ENCODE measurements at regions not wholly inside any gene's neighbourhood (a gene's known extent, or its start where the extent isn't known, plus 50 kb on each side); places are given as distances from the start of the nearest gene placed in this dataset.

DNA sequence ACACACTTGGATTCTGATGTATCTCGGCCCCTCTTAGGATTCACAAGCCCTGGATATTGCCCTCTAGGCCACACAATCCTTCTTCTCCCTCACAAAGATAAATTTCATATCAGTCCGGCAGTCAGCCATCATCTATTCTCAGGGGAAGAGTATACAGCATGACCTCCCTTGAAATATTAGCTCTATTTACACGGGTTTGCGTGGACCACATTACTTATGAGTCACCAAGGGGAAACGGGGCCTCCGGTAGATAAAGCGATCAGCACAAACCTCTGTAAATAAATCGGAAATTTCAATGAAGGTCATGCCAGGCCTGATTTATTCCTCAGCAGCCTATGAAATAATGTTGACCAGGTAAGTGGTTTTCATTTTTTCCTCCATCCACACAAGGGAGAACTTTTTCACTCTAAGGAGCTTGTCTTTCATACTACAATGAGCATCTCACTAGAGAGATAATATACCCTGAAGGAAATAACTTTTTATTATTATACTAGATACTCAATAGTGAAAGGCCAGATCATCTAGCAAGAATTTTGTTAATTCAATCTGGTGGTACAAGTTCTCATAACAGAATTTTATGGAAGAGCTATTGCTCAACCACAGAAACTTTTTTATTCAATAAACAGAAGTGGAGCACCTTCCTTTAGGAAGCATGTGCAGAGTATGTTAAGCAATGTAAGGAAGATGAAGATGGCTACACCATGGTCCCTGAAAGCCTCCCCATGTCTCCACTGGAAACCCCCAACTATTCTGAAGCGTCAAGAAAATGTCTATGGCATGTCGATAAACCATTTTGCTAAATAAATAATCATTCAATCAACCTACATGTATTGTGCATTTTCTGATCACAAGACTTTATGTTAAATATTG is 125.2 kb upstream of the PIK3C3 start:
- no peak for FAIRE-seq

DNA sequence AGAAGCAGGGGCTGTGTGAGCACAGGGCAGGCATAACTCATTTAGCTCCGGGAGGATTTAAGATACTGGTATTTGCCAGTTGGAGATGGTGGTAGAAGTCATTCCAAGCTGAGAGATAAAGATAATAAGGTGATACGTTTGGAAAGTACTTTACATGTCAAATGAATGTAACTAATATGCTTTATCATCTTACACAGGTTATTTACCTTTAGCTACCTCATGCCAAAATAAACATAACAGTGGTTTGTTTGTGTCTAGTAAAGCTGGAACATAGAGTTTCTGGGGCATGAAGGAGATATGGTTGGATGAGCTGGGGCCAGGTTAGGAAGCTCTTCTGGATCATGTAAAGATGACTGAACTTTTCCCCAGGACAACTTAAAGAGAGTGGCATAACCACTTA is 126.9 kb upstream of the PIK3C3 start:
- no peak for FAIRE-seq

DNA sequence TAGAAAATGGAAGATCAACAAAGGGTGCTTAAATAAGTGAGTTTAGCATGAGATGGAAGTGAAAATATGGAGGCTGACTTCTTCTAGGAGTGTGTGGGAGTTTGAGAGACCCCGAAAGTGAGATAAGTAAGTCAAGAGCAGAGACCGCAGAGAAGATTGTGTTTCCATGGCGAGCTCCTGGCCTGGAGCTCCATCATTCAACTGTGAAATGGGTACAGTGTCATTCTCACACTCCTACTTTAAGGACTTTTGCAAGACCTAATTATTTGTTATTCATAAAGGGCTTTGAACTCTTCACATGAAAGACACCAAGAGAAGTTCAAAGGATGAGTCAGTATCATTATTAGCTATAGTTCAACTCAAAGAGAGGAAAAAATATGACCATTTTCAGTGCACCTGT is 134.2 kb upstream of the PIK3C3 start:
- no peak for FAIRE-seq

DNA sequence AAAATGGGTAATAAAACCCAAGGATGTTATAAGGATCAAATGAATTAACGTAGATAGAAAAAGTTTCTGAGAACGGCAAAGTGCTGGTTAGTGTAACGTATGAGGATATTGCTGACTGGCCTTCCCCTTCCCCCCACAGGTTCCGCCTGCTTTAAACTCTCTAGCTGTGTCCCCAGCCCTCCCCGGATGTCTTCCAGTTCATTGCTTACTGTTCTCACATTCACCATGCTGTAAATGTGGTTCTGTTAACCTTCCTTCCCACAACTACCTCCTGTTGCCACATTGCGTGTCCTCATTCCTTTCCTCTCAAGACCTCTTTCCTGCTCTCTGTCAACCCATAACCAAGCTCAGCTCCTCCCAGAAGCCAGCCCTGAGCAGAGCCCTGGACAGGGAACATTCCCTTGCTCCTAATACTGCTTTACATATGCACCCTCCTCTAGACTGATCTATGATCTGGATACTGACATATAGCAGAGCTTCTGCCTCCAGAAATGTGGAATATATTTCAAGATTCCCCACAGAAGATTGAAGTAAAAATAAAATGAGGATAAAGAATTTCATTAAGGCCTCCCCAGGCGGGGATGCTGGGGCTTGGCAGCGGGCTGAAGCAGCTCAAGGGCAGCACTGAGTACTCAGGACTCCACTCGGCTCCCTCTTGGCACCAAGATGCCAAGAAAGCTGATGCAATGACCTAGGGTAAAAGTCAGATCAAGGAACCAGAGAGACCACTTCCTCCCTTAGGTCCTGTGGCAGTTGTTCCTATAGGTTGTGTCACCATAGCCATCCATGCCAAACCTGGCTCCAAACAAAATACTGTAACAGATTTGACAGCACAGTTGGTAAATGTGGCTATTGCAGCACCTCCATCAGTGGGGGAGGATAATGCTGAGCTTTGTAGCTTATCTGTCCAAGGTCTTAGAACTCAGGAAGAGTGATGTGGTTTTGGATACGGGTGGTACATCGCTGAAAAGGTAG is 136.4 kb upstream of the PIK3C3 start:
- FAIRE-seq = no peak

DNA sequence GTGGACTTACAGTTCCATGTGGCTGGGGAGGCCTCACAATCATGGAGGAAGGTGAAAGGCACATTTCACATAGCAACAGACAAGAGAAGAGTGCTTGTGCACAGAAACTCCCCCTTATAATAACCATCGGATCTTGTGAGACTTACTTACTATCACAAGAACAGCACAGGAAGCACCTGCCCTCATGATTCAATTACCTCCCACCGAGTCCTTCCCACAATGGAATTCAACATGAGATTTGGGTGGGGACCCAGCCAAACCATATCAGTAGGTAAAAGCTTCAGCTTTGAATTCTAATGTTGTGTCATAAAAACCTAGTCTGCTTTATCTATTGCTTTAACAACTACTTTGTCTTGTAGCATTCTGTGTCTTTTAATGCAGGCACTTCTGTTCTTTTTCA is 140.4 kb upstream of the PIK3C3 start:
- no peak for FAIRE-seq

DNA sequence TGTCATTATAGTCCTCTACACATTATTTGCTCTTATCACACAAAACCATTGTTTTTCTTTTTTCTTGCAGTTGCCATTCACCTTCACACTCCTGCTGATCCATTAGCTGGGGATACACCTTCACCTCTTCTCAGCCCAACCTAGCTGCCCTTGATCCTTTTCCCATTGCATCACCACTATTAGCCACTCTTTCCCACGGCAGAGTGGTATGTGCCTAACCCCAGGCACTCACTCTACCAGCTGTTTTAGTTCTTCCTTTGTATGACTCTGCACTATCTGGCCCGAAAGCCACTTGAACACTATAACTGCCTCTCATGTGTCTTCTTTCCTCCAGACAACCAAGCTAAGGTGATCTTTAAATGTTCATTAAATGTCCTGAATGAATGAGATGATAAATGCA is 145.4 kb upstream of the PIK3C3 start:
- FAIRE-seq = no peak

DNA sequence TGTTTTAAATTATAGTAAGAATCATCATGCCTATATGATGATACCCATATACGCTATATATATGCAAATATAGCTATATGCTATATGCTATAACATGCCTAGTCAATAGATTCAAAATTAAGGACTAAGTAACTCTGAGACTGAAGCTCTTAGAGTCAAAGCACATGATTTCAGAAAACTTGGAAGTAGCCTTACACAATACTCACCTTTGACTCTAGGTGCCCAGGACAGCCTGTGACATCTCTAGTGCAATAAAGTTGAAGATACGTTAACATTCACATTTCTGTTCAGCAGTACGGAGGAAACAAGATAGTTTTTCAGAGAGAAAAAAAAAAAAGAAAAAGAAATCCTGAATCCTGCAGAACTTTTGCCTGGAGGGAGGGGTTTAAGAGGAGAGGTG is 149.7 kb upstream of the PIK3C3 start:
- no peak for FAIRE-seq

DNA sequence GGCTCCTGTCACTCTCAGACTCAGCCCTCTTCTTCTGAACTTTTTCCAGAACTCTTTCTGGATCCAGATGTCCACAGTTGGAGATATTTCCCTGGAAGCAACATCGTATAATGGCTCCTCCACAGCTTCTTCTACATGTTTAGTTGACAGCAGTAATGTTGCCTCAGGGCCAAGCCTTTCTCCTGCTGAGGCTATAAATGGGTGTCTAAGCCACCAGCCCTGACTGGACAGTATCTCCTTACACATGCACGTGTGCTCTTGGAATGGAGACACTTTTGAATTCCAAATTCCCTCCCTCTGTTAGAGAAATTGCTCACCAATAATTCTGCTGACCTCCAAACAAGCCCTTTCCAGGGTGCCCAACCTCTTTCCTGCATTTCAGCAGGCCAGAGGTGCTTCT is 156.2 kb upstream of the PIK3C3 start:
- FAIRE-seq = no peak

DNA sequence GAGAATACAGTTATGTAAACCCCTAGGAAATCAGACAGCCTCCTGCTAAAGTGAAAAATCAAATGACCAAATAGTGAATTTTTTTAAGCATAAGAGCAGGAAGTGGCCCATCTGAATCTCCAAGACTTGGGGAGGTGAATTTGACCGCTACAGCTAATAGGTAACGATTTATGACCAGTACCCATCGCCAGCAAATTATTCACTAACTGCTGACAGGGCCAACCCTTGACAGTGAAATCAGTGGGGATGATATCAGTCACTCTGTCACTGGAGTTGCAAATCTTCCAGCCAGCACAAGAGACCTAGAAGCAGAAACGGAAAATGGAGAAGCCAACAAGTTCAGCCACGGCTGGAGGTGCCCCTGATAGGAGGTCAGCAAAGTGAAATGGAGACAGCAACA is 164.3 kb upstream of the PIK3C3 start:
- no peak for FAIRE-seq

DNA sequence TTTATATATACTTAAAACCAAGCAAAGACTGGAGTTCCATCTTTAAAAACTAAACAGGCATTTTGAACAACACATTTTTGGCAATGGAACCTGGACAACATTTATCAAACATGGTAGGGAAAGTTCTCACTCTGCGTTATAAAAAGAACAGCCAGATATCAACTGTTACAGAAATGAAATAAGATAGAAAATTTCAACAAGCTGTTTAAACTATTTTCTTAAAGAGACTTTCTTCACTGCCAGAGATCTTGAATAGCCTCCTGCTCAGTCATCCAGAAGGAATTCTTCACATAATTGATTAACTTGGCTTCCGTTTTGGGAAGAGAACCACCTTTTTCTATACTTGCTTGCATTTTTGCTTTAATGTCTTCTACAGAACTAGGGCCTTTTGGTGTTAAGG is 166.0 kb upstream of the PIK3C3 start:
- FAIRE-seq = no peak

DNA sequence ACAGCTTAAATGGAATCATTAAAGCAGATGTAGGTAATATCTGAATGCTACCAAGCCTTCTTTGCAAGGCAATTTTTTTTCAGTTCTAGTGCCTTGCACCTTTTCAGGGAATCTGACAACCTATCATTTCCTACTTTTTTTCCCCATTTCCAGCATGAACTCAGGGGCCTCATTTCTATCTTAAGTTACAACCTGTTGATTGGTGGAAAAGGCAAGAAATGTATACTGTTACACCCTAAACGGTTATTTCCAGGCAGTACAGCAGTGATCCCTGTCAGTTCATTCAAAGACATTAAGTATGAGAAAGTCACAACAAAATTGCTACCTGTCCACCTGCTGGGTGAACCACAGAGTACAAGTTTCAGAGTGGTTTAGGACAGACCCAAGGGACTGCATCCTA is 171.2 kb upstream of the PIK3C3 start:
- no peak for FAIRE-seq

DNA sequence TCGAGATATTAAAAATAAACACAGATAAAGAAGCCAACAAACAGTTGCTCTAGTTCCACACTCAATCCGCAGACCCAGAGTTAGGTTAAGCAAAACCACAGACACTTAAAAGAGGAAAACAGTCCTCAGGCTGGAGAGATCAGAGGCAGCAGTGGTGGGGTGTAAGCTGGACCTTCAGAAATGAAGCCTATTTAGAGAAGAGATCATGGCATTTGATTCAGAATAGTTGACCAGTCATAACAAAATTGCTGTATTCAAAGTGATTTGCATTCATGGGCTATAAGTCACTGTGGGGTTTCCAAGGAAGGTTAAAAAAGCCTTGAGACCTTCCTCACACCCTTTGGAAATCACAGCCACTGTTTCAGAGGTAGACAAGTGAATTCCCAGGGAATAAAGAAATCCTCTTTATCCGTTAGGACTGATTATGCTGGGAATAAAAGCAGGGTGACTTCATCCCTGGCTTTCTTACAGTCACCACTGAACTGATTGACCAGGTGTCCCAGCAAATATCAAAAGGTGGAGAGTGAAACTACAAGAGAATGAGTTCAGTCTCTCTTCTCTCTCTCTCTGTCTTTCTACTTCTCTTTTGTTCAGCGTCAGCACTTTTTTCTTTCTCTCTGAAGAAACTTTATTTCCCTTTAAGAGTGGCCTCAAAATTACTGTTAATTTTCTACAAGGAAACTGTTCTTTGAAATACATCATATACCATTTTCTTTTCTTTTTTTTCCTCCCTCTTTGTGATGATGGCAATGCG is 171.8 kb upstream of the PIK3C3 start:
- FAIRE-seq = no peak

DNA sequence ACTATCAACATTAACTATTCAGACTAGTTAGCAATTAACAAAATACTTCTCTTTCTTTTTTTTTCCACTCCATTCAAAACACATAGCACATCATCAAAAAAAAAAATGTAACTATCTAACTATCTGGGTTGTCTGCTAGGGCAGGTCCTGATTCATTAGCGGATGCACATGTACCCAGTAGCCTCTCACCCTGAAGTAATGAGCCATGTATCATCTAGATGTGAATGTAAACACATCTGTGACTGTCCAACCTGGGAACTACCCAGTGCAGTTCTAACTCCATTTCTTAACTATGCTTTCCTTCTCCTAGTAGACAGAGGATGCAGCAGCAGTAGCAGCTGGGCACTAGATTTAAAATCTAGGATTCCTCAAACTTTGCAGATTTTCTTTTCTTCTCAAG is 183.1 kb upstream of the PIK3C3 start:
- FAIRE-seq = no peak

DNA sequence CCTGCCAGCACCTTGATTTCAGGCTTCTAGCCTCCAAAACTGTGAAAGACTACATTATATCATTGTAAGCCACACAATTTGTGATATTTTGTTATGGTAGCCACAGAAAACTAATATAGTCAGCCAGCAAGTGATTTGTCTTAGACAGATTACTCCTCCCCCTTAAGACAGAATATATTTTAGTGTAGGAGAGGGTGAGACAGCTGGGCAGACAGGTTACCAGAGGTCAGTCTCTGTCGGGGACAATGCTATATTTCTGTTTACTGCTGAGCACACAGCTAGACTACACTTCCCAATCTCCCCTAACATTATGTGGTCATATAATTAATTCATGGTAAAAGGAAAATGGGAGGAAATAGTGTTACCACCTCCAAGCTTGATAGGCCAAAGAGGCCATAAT is 185.8 kb upstream of the PIK3C3 start:
- no peak for FAIRE-seq

DNA sequence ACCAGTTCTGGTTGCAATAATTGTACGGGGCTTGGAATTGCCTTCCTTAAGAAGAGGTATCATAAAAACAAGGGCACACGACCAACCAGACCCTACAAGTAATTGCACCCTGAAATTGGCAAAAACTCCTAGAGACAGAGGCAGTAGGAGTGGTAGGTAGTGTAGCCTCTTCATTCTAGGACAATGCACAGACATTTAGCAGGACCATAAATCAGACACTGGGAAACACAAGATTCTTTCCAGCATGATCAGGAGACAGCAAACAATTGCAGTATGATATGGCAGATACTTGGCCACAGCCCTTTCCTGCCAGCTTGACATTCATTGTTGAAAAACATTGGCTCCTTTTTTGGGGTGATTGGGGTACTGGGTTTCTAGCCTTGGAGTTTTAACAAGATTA is 186.6 kb upstream of the PIK3C3 start:
- no peak for FAIRE-seq

DNA sequence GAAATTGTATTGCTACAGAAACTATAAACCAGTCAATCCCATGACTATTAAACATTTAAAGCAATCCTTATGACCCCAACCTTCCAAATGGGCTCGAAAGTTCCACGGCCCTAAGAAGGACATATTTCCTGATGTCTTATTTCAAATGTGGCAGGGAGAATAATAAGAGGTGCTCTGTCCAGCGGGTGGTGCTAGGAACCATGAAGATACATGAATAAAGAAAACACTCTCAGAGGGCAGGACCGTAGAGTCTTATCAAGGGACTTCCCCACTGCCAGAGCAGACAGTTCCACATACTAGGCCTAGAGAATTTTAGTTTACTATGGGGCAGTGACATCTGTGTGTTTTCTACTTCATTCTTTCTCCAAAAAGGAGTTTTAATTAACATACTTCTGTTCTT is 187.1 kb upstream of the PIK3C3 start:
- no peak for FAIRE-seq

DNA sequence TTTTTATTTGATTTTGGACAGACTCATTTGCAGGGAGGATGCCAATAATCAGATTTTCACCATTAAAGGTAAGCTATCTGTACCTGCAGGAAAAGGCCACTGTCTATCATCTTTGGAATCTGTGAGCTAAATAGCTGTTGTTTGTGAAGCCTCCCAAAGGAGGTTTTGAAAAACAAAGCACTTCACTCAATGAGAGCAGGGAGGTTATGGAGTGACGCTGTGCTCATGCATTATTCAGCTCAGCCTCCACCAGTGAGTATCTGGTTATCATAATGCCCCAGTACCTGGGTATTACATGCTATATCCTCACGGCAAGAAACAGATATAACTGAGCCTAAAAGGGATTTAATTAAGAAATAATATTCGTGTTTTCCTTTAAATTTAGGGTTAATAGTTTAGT is 189.6 kb upstream of the PIK3C3 start:
- FAIRE-seq = no peak

DNA sequence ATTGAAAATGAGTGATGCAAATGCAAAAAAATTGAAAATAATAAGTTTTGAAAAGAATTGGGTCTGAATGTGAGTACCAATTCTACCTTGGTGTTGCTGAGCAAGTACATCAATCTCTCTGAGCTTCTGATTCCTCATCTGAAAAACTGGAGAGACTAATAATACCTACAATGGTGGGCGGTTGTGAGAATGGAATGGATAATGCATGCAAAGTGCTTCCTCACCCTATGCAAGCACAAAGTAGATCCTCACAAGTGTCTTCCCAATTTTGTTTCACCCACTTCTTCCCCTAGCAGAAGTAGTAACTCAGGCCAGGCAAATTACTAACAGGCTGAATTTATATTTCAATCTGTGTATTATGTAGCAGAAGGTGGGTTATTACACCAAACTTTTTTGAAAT is 191.7 kb upstream of the PIK3C3 start:
- FAIRE-seq = no peak

DNA sequence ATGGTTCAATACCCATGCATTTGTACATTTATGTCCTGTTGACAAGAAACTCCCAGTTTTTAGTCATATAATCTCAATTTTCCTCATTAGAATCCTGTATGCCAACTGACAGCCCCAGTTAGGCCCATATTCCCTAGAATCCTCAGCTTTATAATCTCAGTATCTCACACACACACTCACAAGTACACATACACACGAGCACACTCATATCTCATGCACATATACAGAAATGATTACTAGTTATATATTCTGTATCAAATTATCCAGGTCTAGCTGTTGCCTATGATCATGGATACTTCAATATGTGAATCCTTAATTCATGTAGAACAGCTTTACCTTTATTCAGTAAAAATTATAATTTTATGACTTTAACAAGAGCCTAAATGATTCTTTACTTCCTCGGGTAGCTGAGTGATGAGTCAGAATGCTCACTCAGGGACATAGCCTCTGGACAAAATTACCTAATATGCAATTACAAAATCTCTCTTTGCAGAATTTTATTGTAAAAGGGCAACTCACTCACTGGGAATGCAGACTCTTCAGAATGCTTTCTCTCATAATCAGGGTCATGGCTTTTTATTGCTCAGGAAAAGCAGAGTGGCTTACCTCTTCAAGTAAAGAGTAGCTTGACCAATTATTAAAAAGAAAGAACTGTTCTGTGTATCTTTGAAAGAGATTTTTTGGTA is 193.6 kb upstream of the PIK3C3 start:
- no peak for FAIRE-seq

DNA sequence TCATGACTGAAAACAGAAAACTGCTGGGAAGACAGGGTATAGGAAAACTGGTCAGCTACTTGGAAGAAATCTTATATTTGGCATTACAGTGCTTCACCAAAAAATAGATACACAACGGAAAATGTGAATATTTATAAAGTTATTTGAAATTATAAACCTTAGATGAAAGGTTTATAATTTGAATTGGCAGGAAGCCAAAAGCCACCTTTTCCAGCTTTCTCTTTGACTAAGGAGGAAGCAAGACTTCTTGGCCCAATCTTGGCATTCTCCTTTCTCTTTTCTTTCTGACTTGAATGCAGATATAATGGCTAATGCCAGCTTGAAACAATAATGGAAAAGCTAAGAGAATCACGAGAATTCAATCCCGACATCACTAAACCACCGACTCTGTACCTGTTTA is 196.5 kb upstream of the PIK3C3 start:
- FAIRE-seq = no peak

DNA sequence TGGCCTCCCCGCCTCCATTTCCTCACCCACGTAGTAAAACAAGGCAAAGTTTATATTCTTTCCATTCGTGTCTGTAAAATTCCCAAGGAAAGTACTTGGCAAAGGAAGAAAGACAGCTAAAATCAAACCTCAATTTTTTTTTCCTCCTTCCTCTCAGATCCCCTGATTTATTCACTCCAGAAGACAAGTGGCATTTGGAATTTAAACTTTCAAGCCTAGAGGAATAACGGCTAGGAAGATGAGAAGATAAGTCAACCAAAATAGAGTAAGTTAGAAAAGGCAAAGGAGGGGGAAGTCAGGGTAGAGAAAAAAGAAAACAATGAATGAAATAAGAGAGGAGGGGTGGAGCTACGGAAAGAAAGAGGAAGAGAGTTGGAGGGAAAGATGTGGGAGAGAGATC is 198.9 kb upstream of the PIK3C3 start:
- no peak for FAIRE-seq

DNA sequence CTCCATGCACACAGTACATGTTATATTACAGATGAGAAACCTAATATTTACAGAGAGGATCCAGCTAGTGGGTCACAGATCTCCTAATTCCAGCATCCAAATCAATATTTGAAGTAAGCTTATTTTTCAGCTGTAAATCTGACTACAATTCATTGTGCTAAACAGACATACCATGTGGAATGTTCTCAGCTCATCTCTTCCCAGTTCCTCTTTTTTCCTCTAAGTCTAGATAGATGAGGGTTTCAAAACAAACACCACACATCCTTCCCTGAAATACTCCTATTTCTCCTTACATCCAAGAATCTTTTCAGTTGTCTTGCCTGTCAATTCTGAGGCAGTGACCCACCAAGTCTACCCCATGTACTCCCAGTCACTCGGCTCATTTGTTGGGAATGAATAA is 200.7 kb upstream of the PIK3C3 start:
- no peak for FAIRE-seq

DNA sequence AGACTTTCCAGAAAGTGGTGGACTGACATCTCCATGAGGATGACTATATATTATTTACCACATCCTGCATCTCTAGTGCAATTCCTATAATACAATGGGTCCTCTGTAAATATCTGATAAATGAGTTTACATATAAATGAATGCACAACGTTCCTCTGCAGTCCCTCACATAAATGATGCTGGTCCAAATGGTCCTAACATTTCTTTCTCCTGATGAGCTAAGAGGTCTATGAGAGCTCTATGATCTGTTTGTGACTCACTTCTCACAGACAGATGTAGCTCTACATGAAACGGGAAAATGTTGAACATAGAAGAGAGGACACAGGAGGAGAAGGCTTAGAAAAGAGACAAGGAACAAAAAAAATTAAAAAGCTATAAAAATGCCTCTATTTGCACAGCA is 201.2 kb upstream of the PIK3C3 start:
- no peak for FAIRE-seq

Measured in TTC549 (cell line).